ENCODE measurements at regions not wholly inside any gene's neighbourhood (a gene's known extent, or its start where the extent isn't known, plus 50 kb on each side); places are given as distances from the start of the nearest gene placed in this dataset.

- CTCF ChIA-PET, result no interaction called here
Observed at GRCh38 chr21:25296252-25296651, 311.0 kb downstream of the MRPL39 start.

DNA sequence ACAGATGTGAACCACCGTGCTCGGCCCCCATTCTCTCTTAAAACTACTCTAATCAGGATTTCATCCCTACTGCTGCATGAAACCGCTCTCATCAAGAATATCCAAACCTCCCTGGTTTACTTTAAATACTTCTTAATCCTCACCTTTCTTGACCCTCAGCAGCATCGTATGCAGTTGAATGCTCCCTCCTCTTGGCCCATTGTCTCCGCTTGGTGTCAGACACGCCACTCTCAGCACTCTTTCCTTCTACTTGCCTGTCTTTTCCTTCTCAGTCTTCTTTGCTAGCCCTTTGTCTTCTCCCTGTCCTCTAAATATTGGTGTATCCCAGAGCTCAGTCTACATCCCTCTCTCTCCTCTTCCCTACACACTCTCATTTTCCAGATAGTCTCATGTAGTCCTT, 314.9 kb downstream of the MRPL39 start:
- TF ChIP-seq ELK1 (IDR thresholded peaks at IDR 0.05; ENCODE audit: low read depth, low read length), result no peak
- no peak for TF ChIP-seq MAFK (IDR thresholded peaks at IDR 0.05; ENCODE audit: partially characterized antibody)
- no peak for TF ChIP-seq MAX (IDR thresholded peaks at IDR 0.05)
- no peak for TF ChIP-seq RARB (CRISPR knock-in tag; IDR thresholded peaks at IDR 0.05)
- TF ChIP-seq MAZ (IDR thresholded peaks at IDR 0.05; ENCODE audit: borderline replicate concordance, low read depth, low read length), result no peak
- no peak for TF ChIP-seq JUNB (IDR thresholded peaks at IDR 0.05)
- TF ChIP-seq TP53 (CRISPR knock-in tag; IDR thresholded peaks at IDR 0.05), result no peak
- no peak for TF ChIP-seq HMGXB4 (CRISPR knock-in tag; IDR thresholded peaks at IDR 0.05; ENCODE audit: borderline replicate concordance)
- no peak for TF ChIP-seq PHF8 (IDR thresholded peaks at IDR 0.05; ENCODE audit: borderline replicate concordance, low read depth)
- TF ChIP-seq ZSCAN20 (CRISPR knock-in tag; IDR thresholded peaks at IDR 0.05), result no peak
- TF ChIP-seq, protein P1, sequence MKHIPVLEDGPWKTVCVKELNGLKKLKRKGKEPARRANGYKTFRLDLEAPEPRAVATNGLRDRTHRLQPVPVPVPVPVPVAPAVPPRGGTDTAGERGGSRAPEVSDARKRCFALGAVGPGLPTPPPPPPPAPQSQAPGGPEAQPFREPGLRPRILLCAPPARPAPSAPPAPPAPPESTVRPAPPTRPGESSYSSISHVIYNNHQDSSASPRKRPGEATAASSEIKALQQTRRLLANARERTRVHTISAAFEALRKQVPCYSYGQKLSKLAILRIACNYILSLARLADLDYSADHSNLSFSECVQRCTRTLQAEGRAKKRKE (CRISPR knock-in tag; IDR thresholded peaks at IDR 0.05; ENCODE audit: low read depth), result no peak
- TF ChIP-seq PBX3 (IDR thresholded peaks at IDR 0.05), result no peak
- no peak for TF ChIP-seq HOXA7 (CRISPR knock-in tag; IDR thresholded peaks at IDR 0.05)
- no peak for TF ChIP-seq GATA3 (IDR thresholded peaks at IDR 0.05; ENCODE audit: borderline replicate concordance)
- TF ChIP-seq RCOR1 (IDR thresholded peaks at IDR 0.05; ENCODE audit: low read depth, low read length), result no peak
- no peak for TF ChIP-seq JUN (IDR thresholded peaks at IDR 0.05)
- TF ChIP-seq FOSL2 (IDR thresholded peaks at IDR 0.05), result no peak
- TF ChIP-seq FOSL2 (CRISPR knock-in tag; IDR thresholded peaks at IDR 0.05), result no peak
- TF ChIP-seq USF2 (IDR thresholded peaks at IDR 0.05), result no peak
- no peak for DNase-seq (ENCODE audit: low read depth in 1 of 2, low spot score in 1 of 2)
- Histone ChIP-seq H3K4me3 (no peak overlapping the region), H3K9me3 (no peaks in the 10 kb centered on the region), H3K4me1 (no peaks in the 10 kb centered on the region), H3K27ac (no peak overlapping the region), H3K4me2 (no peak overlapping the region)
- ChIA-PET CTCF (no interaction called here), POLR2A (no interaction called here)
- 18% methylated on average over 6 of the region's 6 CpGs for WGBS (ENCODE audit: missing lambda C conversion rate)
- ATAC-seq, result no peak
- no peak for FAIRE-seq

More at GRCh38 chr21:25296252-25296651, 311.0 kb downstream of the MRPL39 start:
- Histone ChIP-seq H3K27ac (no peak overlapping the region), H3K4me2 (no peak overlapping the region), H3K4me1 (no peaks in the 10 kb centered on the region), H3K9me3 (no peaks in the 10 kb centered on the region), H3K4me3 (no peak overlapping the region)
- FAIRE-seq (no peak), DNase-seq (ENCODE audit: low read depth in 1 of 2, low spot score in 1 of 2) (no peak), ATAC-seq (no peak)
- TF ChIP-seq ZFP36 (IDR thresholded peaks at IDR 0.05; ENCODE audit: borderline replicate concordance, partially characterized antibody) (no peak), KDM5A (IDR thresholded peaks at IDR 0.05) (no peak), TP53 (CRISPR knock-in tag; IDR thresholded peaks at IDR 0.05) (no peak), EHMT2 (IDR thresholded peaks at IDR 0.05; ENCODE audit: low read depth) (no peak), CEBPB (IDR thresholded peaks at IDR 0.05) (no peak), FOSL2 (IDR thresholded peaks at IDR 0.05) (no peak), FOSL2 (CRISPR knock-in tag; IDR thresholded peaks at IDR 0.05) (no peak), BHLHE40 (IDR thresholded peaks at IDR 0.05; ENCODE audit: low read depth, low read length) (no peak), NR3C1 (IDR thresholded peaks at IDR 0.05) (no peak), SREBF2 (IDR thresholded peaks at IDR 0.05) (no peak), ESRRA (IDR thresholded peaks at IDR 0.05; ENCODE audit: borderline replicate concordance, low read length) (no peak), NPAS2 (CRISPR knock-in tag; IDR thresholded peaks at IDR 0.05; ENCODE audit: borderline replicate concordance) (no peak), ZC3H11A (IDR thresholded peaks at IDR 0.05) (no peak), SMC3 (IDR thresholded peaks at IDR 0.05) (no peak)
- TF ChIP-seq, protein P2, sequence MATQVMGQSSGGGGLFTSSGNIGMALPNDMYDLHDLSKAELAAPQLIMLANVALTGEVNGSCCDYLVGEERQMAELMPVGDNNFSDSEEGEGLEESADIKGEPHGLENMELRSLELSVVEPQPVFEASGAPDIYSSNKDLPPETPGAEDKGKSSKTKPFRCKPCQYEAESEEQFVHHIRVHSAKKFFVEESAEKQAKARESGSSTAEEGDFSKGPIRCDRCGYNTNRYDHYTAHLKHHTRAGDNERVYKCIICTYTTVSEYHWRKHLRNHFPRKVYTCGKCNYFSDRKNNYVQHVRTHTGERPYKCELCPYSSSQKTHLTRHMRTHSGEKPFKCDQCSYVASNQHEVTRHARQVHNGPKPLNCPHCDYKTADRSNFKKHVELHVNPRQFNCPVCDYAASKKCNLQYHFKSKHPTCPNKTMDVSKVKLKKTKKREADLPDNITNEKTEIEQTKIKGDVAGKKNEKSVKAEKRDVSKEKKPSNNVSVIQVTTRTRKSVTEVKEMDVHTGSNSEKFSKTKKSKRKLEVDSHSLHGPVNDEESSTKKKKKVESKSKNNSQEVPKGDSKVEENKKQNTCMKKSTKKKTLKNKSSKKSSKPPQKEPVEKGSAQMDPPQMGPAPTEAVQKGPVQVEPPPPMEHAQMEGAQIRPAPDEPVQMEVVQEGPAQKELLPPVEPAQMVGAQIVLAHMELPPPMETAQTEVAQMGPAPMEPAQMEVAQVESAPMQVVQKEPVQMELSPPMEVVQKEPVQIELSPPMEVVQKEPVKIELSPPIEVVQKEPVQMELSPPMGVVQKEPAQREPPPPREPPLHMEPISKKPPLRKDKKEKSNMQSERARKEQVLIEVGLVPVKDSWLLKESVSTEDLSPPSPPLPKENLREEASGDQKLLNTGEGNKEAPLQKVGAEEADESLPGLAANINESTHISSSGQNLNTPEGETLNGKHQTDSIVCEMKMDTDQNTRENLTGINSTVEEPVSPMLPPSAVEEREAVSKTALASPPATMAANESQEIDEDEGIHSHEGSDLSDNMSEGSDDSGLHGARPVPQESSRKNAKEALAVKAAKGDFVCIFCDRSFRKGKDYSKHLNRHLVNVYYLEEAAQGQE (IDR thresholded peaks at IDR 0.05), result no peak
- WGBS (ENCODE audit: missing lambda C conversion rate), result 2% methylated on average over 4 of the region's 5 CpGs
- POLR2A ChIA-PET, result no interaction called here

Measured in A549 (cell line).